ENCODE measurements at regions not wholly inside any gene's neighbourhood (a gene's known extent, or its start where the extent isn't known, plus 50 kb on each side); places are given as distances from the start of the nearest gene placed in this dataset.

GRCh38 chr1:209404577-209404976 lies 178.9 kb upstream of the CAMK1G start:
- DNase-seq (ENCODE audit: low read depth), result no peak

GRCh38 chr1:209405183-209405814 lies 178.2 kb upstream of the CAMK1G start:
- no peak for DNase-seq (ENCODE audit: low read depth)

- DNase-seq (ENCODE audit: low read depth), result no peak
Measured at GRCh38 chr1:209406168-209406567, 177.3 kb upstream of the CAMK1G start.

DNA sequence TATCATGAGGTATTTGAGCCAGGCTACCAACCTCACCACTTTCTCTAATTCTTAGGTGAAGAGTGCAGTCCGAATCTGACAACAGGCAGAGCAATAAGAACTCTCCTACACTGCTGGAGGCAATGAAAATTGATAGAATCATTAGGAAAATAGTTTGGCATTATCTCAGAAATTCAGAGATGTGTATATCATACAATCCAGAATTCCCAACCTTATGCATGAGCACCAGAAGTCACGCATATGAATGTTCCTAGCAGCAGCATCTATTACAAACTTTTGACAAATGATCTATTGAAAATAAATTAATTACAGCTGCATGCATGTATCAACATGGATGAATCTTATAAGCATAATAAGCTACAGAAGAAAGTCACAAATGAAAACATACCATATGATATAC lies 176.9 kb upstream of the CAMK1G start:
- DNase-seq (ENCODE audit: low read depth), result no peak

DNA sequence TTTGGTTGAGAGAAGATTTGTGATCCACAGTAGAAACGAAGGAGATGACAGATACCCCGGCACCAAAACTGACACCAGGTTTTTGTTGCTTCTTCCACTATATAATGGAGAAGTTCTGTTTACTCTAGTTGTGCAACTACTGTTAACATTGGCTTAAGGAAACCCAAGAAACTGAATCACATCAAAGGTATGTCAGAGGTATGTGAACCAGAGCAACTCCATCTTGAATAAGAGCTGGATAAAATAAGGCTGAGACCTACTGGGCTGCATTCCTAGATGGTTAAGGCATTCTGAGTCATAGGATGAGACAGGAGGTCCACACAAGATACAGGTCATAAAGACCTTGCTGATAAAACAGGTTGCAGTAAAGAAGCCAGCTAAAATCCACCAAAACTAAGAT lies 173.7 kb upstream of the CAMK1G start:
- no peak for DNase-seq (ENCODE audit: low read depth)

DNA sequence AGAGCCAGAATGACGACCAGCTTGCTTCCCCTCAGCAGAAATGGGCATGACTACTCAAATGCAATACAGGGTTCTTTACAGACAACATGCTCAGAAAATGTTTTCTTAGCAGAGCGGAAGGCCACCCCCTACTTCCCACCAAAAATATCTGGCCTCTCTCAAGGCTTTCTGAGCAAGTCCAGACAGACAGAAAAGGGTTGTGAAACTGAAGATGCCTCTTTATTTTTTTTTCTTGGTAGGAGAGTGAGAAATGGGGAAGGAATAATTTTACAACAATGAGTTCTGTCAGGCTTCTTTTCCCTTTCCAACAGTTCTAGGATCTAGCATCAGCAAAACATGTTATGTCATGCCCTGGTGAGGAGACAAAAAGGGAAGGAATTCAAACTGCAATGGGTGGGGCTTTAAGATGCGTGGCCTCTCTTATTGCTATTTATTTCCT lies 172.0 kb upstream of the CAMK1G start:
- no peak for DNase-seq (ENCODE audit: low read depth)

DNA sequence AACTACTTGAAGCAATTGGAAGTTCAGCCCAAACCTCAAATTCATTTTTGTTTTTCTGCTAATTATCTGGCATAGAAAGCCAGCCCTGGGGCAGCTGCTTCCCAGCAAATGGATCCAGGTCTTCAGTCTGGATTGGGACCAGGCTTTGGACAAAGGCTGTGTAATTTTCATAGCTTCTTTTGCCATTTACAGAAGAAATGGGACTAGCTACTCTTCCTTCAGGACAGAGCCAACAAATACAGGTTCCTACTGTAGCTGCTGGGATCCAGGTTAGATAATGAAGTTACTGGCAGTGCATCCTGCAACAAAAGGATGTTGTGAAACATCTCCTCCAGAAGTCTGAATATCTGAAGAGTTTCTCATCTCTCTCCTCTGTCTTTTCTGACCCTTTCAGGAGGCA lies 171.5 kb upstream of the CAMK1G start:
- DNase-seq (ENCODE audit: low read depth), result no peak

DNA sequence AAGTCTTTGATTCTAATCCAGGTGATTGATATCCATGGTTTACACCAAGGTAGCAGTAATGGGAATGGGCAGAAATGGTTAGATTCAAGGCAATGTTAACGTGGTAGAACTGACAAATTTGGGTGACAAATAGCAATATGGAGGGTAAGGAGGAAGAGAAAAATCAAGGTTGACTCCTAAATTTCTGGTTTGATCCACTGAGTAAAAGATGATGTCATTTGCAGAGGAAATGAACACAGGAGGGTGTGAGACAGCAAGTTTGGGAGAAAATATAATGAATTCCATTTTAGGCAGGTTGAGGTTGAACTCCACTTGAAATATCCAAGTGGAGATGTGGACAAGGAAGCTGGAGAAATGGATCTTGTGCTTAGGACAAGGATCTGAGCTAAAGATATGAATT lies 170.9 kb upstream of the CAMK1G start:
- no peak for DNase-seq (ENCODE audit: low read depth)

DNA sequence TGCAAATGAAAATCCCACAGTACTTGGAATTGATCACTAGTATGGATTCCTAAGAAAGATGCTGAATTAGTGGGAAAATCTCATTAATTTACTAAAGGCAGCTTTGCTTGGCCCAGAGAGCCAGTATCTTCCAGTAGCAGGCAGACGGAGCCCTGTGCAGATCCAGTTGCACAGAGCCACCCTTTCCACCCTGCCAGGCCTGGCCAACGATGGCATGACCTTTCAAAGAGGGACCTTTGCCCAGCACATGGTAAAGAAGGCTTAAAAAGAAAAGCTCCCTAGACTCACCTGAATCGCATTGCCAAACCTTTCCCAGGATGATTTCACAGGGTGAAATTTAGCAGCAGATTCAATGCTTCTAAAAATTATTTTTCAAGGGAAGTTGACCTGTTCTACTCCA lies 170.5 kb upstream of the CAMK1G start:
- DNase-seq (ENCODE audit: low read depth), result no peak

- DNase-seq (ENCODE audit: low read depth), result no peak
Measured at GRCh38 chr1:209414803-209415329, 168.6 kb upstream of the CAMK1G start.

GRCh38 chr1:209416039-209416438 lies 167.5 kb upstream of the CAMK1G start:
- DNase-seq (ENCODE audit: low read depth), result no peak

- DNase-seq (ENCODE audit: low read depth), result no peak
Measured at GRCh38 chr1:209416716-209417115, 166.8 kb upstream of the CAMK1G start.

DNA sequence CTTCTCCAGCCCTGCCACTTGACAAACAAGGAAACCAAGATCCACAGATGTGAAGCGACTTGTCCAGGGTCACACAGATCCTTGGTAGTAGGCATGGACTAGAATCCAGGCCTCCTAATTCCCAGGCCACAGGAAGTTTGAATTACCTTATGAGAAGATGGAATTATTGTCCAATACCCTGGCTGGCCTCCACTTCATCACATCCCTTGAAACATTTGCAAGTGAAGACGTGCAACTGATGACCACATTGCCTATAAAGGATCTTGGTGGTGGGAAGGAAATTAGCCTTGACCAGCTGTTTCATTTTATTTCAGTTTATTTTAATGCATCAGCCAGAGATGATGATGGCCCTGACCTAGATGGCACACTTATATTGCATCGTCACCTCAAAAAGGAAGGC lies 165.8 kb upstream of the CAMK1G start:
- DNase-seq (ENCODE audit: low read depth), result no peak

- no peak for DNase-seq (ENCODE audit: low read depth)
Measured at GRCh38 chr1:209420276-209420675, 163.2 kb upstream of the CAMK1G start.

DNA sequence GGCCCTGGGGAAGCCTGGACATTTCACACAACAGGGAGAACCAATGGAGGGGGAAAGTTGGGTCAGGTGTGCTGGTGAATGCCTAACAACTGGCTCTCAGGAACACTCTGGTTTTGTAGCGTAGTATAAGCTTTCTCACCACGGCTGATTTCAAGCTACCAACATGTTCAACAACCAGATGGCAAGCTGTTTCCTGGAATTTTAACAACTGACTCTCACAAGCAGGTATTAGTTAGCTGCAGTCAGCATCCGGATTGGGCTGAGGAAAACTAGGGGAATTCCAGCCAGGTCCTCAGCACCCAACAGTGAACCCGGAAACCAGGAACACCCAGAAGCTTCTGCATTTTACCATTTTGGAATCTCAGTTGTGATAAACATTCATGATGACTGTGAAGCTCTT lies 162.3 kb upstream of the CAMK1G start:
- no peak for DNase-seq (ENCODE audit: low read depth)

DNA sequence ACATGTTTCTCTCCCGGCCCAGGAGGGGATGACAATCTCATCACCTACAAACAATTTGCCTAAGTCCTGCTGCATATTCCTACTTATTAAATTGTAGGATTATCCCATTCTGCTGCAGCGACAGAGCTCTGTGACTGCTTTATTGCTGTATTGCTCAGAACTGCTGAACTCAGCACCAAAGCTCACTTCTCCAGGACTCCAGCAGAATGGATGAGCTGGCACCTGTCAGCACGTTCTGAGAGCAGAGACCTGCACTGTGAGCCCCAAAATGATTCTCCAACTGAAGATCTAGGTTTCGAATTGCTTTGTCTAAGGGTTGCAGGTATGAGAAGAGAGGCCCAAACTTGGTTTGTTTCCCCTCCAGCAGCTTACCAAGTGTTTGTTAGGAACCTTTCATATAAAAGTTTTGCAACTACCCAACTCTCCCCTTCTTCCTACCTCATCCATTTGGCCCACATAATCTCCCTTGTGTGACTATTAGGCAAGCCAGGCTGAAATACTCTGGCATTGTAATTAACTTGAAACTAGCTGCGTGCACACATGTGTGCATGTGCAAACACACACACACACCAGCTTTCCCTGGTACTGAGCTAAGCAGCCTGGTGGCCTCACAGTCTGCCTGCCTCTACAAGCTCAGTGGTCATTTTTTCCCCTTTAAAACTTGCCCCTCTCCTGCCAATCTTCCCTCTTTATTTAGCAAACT lies 161.4 kb upstream of the CAMK1G start:
- no peak for DNase-seq (ENCODE audit: low read depth)

DNA sequence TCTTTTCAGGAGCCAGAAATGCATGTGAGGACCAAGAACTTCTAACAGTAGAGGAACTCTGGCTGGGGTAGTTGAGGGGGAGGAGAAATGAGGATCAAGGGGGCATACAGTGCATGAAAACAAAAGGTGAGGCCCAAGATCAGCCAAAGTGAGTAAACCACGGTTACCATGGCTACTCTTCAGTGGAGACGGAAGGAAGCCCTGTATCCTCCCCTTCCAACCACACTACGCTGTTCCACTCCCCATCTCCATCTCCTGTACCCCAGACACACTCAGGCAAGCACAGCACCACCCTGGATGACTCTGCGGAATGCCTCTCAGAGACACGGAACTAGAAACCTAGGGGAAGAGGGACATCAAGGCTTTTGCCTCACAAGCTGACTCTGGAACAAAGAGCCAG lies 157.6 kb upstream of the CAMK1G start:
- DNase-seq (ENCODE audit: low read depth), result no peak

- no peak for DNase-seq (ENCODE audit: low read depth)
Measured at GRCh38 chr1:209427277-209427676, 156.2 kb upstream of the CAMK1G start.

- DNase-seq (ENCODE audit: low read depth), result no peak
Measured at GRCh38 chr1:209427811-209428210, 155.7 kb upstream of the CAMK1G start.

DNA sequence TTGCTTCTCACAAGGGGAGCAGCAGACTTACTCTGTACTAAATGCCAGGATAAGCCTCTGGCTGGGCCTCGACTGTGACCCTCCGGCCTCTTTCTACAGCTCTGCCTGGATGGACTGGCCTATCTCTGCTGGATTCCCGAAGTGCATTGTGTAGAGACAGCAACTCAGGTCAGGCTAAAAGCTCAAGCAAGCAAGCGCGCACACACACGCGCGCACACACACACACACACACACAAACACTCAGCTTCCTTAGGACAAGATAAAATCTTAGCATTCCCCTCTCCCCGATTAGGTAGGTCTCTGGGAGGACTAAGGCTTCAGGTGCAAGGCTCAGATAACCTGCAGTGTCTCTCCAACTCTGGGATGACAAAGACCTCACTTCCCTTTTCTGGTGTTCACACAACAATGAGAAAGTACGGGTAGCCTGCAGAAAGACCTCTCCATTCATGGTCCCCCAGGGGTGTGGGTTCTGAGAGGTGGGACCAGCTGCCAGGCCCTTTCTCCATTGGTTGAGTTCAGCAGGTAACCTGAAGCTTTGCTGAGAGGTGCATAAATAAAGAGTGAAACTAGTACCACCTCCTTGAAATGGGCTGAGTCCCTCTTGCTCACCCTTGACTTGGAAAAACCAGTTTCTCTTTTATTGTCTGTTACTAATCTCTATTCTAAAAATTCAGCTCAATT lies 155.1 kb upstream of the CAMK1G start:
- DNase-seq (ENCODE audit: low read depth), result no peak

GRCh38 chr1:209429611-209430010 lies 153.9 kb upstream of the CAMK1G start:
- no peak for DNase-seq (ENCODE audit: low read depth)

DNA sequence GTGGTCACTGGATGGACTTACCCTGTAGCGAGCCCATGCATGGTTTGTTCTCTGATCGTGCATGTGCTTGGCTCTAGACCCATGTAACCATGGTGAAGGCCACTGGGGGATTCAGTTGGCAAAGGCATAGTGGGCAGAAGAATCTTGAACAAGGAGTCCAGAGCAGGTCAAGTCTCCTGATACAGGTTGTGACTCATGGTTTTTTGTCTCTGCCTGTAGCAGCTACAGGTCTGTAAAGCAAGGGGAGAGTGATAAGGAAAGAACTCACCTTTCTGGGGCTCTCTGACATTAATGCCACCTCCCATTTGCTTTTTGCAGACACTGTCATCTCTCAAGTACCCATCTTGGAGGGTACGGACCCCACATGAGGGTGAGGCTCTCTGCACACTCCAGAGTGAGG lies 153.4 kb upstream of the CAMK1G start:
- DNase-seq (ENCODE audit: low read depth), result no peak

DNA sequence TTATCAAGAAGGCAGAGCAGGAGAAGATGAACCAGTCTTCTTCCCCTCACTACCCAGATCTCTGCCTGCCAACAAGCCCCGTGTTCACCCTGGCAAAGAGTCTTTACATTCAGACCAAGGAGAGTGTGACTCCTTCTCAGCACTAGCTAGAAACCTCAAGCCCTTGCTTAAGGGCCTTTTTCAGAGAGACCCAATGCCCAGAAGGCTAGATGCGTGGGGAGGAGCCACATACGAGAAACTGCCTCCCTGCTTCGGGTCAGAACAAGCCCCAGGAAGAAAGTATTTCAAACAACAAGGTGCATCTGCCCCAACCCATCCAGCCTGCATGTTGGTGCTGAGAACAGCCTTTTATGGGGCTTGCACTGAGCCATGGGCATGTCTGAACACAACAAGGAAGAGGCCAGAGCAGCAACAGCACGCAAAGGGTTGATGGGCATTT lies 152.7 kb upstream of the CAMK1G start:
- no peak for DNase-seq (ENCODE audit: low read depth)
